ENCODE measurements at regions not wholly inside any gene's neighbourhood (a gene's known extent, or its start where the extent isn't known, plus 50 kb on each side); places are given as distances from the start of the nearest gene placed in this dataset.

DNA sequence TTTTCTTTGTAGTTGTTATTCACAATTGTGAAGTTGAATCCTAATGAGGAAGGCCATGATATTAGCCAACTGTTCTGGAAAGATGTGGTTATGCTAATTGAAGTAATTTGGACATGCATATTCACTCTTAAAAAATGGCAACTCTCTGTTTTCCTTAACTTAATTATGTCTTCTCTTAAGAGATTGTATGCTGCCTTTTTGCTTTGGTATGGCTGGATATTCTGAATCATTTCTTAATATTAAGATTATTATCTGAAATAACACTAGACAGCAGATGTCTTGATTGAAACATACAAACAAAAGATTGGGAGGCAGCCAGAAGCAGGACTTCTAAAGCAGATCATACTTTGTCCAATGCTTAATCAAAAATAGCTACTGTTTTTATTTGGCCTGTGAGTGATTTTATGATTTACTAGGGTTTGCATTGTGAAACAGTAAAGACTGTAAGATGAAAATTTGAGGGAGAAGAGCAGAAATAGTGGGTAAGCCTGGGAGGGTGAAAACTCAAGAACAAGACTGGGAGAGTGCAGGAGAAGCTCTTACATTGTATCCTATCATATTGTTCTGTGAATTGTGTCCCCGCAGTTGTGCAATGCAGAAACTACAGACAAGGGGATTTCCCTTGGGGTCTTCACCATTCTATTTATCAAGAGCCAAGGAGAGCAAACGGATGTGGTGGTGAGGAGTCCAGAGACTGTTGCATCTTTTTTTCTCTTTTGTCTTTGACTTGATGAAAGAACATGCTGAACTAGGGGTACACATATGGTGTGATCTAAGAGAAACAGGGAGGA is 554.8 kb downstream of the TUSC7 start:
- H3K27ac Mint-ChIP-seq (ENCODE audit: unreplicated experiment), result no peak overlapping the region
- no peak for FAIRE-seq

DNA sequence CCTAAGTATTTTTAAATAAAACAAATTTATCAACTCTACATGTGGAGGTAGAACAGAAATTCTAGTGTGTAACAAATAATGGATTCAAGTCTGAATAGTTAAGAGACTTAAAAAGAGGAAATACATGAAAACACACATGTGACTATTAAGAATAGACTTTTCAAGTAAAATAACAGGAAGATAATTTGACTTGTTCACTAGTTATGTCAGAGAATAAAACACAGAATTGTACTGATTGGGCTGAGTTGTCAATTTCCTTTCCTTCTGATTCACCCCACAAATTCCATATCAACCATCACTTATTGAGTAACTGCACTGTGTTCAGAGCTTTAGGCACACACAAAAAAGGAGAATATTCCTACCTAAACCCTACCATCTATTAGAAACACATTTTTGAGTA is 557.2 kb downstream of the TUSC7 start:
- Histone ChIP-seq H3K27me3 (ENCODE audit: insufficient read depth, low read length) (no peaks in the 10 kb centered on the region), H3K9ac (ENCODE audit: low read length) (no peak overlapping the region), H3K4me1 (ENCODE audit: insufficient read depth, low read length) (no peaks in the 10 kb centered on the region), H2AFZ (ENCODE audit: low read depth, low read length) (no peak overlapping the region), H3K4me2 (ENCODE audit: low read length) (no peak overlapping the region), H3K27ac (ENCODE audit: low read depth, low read length) (no peak overlapping the region), H3K79me2 (ENCODE audit: insufficient read depth, low read length) (no peaks in the 10 kb centered on the region), H3K4me3 (ENCODE audit: insufficient read depth, low read depth, low read length) (no peak overlapping the region), H3K9me3 (ENCODE audit: insufficient read depth, low read depth, low read length) (no peaks in the 10 kb centered on the region), H4K20me1 (ENCODE audit: insufficient read depth, low read length) (no peaks in the 10 kb centered on the region), H3K36me3 (ENCODE audit: insufficient read depth, low read length) (no peaks in the 10 kb centered on the region)
- Mint-ChIP-seq H3K36me3 (ENCODE audit: low read depth, unreplicated experiment) (no peaks in the 10 kb centered on the region), H3K4me1 (ENCODE audit: low read depth, unreplicated experiment) (peaks cover 4% of the 10 kb centered on the region), H3K4me3 (ENCODE audit: unreplicated experiment) (no peak overlapping the region), H3K27ac (ENCODE audit: unreplicated experiment) (no peak overlapping the region), H3K9me3 (ENCODE audit: unreplicated experiment) (no peaks in the 10 kb centered on the region), H3K27me3 (ENCODE audit: low read depth, unreplicated experiment) (peaks cover 2% of the 10 kb centered on the region)
- FAIRE-seq (no peak), DNase-seq (ENCODE audit: low read depth) (no peak)
- TF ChIP-seq, protein P1, sequence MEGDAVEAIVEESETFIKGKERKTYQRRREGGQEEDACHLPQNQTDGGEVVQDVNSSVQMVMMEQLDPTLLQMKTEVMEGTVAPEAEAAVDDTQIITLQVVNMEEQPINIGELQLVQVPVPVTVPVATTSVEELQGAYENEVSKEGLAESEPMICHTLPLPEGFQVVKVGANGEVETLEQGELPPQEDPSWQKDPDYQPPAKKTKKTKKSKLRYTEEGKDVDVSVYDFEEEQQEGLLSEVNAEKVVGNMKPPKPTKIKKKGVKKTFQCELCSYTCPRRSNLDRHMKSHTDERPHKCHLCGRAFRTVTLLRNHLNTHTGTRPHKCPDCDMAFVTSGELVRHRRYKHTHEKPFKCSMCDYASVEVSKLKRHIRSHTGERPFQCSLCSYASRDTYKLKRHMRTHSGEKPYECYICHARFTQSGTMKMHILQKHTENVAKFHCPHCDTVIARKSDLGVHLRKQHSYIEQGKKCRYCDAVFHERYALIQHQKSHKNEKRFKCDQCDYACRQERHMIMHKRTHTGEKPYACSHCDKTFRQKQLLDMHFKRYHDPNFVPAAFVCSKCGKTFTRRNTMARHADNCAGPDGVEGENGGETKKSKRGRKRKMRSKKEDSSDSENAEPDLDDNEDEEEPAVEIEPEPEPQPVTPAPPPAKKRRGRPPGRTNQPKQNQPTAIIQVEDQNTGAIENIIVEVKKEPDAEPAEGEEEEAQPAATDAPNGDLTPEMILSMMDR (IDR thresholded peaks at IDR 0.05; ENCODE audit: insufficient read depth, low read depth, low read length), result no peak
- no peak for TF ChIP-seq EZH2 (IDR thresholded peaks at IDR 0.05; ENCODE audit: insufficient read depth, low read length)

More for the DNA sequence above, 554.8 kb downstream of the TUSC7 start:
- H4K20me1 ChIP-seq (ENCODE audit: insufficient read depth, low read length), result no peaks in the 10 kb centered on the region
- TF ChIP-seq, protein P1 (IDR thresholded peaks at IDR 0.05; ENCODE audit: insufficient read depth, low read depth, low read length), result no peak
- no peak for TF ChIP-seq EZH2 (IDR thresholded peaks at IDR 0.05; ENCODE audit: insufficient read depth, low read length)
- H2AFZ ChIP-seq (ENCODE audit: low read depth, low read length), result no peak overlapping the region
- Mint-ChIP-seq H3K9me3 (ENCODE audit: unreplicated experiment) (no peaks in the 10 kb centered on the region), H3K27me3 (ENCODE audit: low read depth, unreplicated experiment) (peaks cover 2% of the 10 kb centered on the region), H3K4me3 (ENCODE audit: unreplicated experiment) (no peak overlapping the region), H3K36me3 (ENCODE audit: low read depth, unreplicated experiment) (no peaks in the 10 kb centered on the region), H3K4me1 (ENCODE audit: low read depth, unreplicated experiment) (peaks cover 4% of the 10 kb centered on the region)
- H3K4me3 ChIP-seq (ENCODE audit: insufficient read depth, low read depth, low read length), result no peak overlapping the region
- no peak overlapping the region for H3K9ac ChIP-seq (ENCODE audit: low read length)
- H3K79me2 ChIP-seq (ENCODE audit: insufficient read depth, low read length), result no peaks in the 10 kb centered on the region
- H3K4me2 ChIP-seq (ENCODE audit: low read length), result no peak overlapping the region
- no peaks in the 10 kb centered on the region for H3K27me3 ChIP-seq (ENCODE audit: insufficient read depth, low read length)
- no peaks in the 10 kb centered on the region for H3K4me1 ChIP-seq (ENCODE audit: insufficient read depth, low read length)
- no peak for DNase-seq (ENCODE audit: low read depth)
- no peaks in the 10 kb centered on the region for H3K36me3 ChIP-seq (ENCODE audit: insufficient read depth, low read length)
- H3K9me3 ChIP-seq (ENCODE audit: insufficient read depth, low read depth, low read length), result no peaks in the 10 kb centered on the region
- H3K27ac ChIP-seq (ENCODE audit: low read depth, low read length), result no peak overlapping the region

DNA sequence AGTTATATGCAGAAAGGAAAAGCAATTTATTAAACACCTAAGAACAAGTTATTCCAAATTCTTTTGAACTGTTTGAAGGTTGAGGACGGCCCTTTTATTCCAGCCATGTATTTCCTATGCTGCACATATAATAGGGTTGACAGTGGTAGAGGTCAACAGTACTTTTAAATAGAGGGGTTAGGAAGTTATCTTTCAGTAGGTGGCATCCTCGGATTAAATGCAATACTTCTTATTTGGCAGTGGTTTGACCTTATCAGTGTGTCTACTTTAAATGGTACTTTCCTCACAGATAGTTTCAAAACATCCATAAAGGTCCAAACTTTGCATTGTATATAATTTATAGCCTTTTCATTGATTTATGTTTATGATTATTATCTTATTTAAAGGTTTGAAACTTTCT is 558.7 kb downstream of the TUSC7 start:
- Histone ChIP-seq H3K27ac (ENCODE audit: low read depth, low read length) (no peak overlapping the region), H2AFZ (ENCODE audit: low read depth, low read length) (no peak overlapping the region), H3K9ac (ENCODE audit: low read length) (no peak overlapping the region), H3K4me2 (ENCODE audit: low read length) (no peak overlapping the region), H3K36me3 (ENCODE audit: insufficient read depth, low read length) (no peaks in the 10 kb centered on the region), H3K9me3 (ENCODE audit: insufficient read depth, low read depth, low read length) (no peaks in the 10 kb centered on the region), H4K20me1 (ENCODE audit: insufficient read depth, low read length) (no peaks in the 10 kb centered on the region), H3K4me3 (ENCODE audit: insufficient read depth, low read depth, low read length) (no peak overlapping the region), H3K27me3 (ENCODE audit: insufficient read depth, low read length) (no peaks in the 10 kb centered on the region), H3K79me2 (ENCODE audit: insufficient read depth, low read length) (no peaks in the 10 kb centered on the region), H3K4me1 (ENCODE audit: insufficient read depth, low read length) (no peaks in the 10 kb centered on the region)
- H3K27ac Mint-ChIP-seq (ENCODE audit: unreplicated experiment), result no peak overlapping the region
- peaks cover 4% of the 10 kb centered on the region for H3K4me1 Mint-ChIP-seq (ENCODE audit: low read depth, unreplicated experiment)
- DNase-seq (ENCODE audit: low read depth) (no peak), FAIRE-seq (no peak)
- H3K4me3 Mint-ChIP-seq (ENCODE audit: unreplicated experiment), result no peak overlapping the region
- H3K36me3 Mint-ChIP-seq (ENCODE audit: low read depth, unreplicated experiment), result no peaks in the 10 kb centered on the region
- H3K27me3 Mint-ChIP-seq (ENCODE audit: low read depth, unreplicated experiment), result peaks cover 2% of the 10 kb centered on the region
- TF ChIP-seq, protein P1 (IDR thresholded peaks at IDR 0.05; ENCODE audit: insufficient read depth, low read depth, low read length), result no peak
- TF ChIP-seq EZH2 (IDR thresholded peaks at IDR 0.05; ENCODE audit: insufficient read depth, low read length), result no peak
- H3K9me3 Mint-ChIP-seq (ENCODE audit: unreplicated experiment), result no peaks in the 10 kb centered on the region

Data from astrocyte (in vitro differentiated cells and primary cell).